B cell (primary cell): ENCODE measurements at regions not wholly inside any gene's neighbourhood (a gene's known extent, or its start where the extent isn't known, plus 50 kb on each side); places are given as distances from the start of the nearest gene placed in this dataset.

ENCODE experiments used
- ATAC-seq: fragments of 200-7000 bp; cut with Tn5 transposase; one replicate; pipeline ENCODE4 v1.10.0; 2021; ENCODE audit warnings: low read depth, mild to moderate bottlenecking, moderate number of reproducible peaks, moderate library complexity
- CTCF ChIA-PET: fragments of 350-600 bp; sonication (Branson Sonifier 250); formaldehyde crosslinking; loops from one replicate; lab custom pipeline; 2021; ENCODE audit warnings: antibody characterized with exemption, inconsistent platforms; lab: Charles Lee
- POLR2A ChIA-PET: fragments of 350-600 bp; sonication (Branson Sonifier 250); formaldehyde crosslinking; loops from one replicate; lab custom pipeline; 2021; ENCODE audit warnings: antibody characterized with exemption; lab: Charles Lee
- DNase-seq: peaks from one replicate; pipeline ENCODE4 v3.0.0; 2013
- H2AFZ ChIP-seq: 2 replicates; pipeline ENCODE4 v1.6.1; 2012; ENCODE audit warnings: mild to moderate bottlenecking, low read depth, low read length; ENCODE audit not compliant: insufficient read depth, poor library complexity, severe bottlenecking
- H3K27ac ChIP-seq, 2 donors: 1 replicate in 1 of 2; 2 replicates in 1 of 2; pipeline ENCODE4 v1.5.1; 2012 to 2013; ENCODE audit warnings: low read length in 2 of 2, mild to moderate bottlenecking in 2 of 2, moderate library complexity in 1 of 2
- H3K27me3 ChIP-seq, 4 experiments: fragments of 200-600 bp in 1 of 4; sonication (generic) in 1 of 4; replicated peaks in 1 of 4; 1 replicate in 2 of 4; 2 replicates in 2 of 4; pipeline versions ENCODE4 v1.6.1 to v1.7.0; 2013 to 2016; ENCODE audit warnings: low read length in 3 of 4, mild to moderate bottlenecking in 2 of 4, mixed read lengths in 1 of 4, moderate library complexity in 1 of 4; ENCODE audit not compliant: insufficient read depth in 4 of 4, control insufficient read depth in 3 of 4; ENCODE audit errors: control extremely low read depth in 1 of 4
- H3K36me3 ChIP-seq, 2 experiments: replicated peaks in 1 of 2; 1 replicate in 1 of 2; 2 replicates in 1 of 2; pipeline versions ENCODE4 v1.6.1 to v1.7.1; 2013; ENCODE audit warnings: low read length in 1 of 2; ENCODE audit not compliant: insufficient read depth in 2 of 2, control insufficient read depth in 1 of 2; ENCODE audit errors: control extremely low read depth in 1 of 2, extremely low read depth in 1 of 2
- H3K4me1 ChIP-seq, 2 donors: fragments of 200-600 bp in 1 of 2; sonication (generic) in 1 of 2; 1 replicate in 1 of 2; 2 replicates in 1 of 2; pipeline versions ENCODE4 v1.5.1 to v1.6.1; 2013 to 2017; ENCODE audit warnings: low read length in 2 of 2; ENCODE audit not compliant: control insufficient read depth in 2 of 2, insufficient read depth in 2 of 2
- H3K4me2 ChIP-seq: replicated peaks from 2 replicates; pipeline ENCODE3; 2012; ENCODE audit warnings: mild to moderate bottlenecking, low read depth, low read length; ENCODE audit not compliant: poor library complexity, severe bottlenecking
- H3K4me3 ChIP-seq, 5 experiments: fragments of 200-600 bp in 1 of 5; sonication (generic) in 1 of 5; 1 replicate in 3 of 5; 2 replicates in 2 of 5; pipeline versions ENCODE4 v1.5.1 to v1.7.0; 2011 to 2016; ENCODE audit warnings: low read length in 4 of 5, mild to moderate bottlenecking in 4 of 5, low read depth in 2 of 5, control low read depth in 1 of 5, moderate library complexity in 1 of 5; ENCODE audit not compliant: insufficient read depth in 1 of 5; ENCODE audit errors: control extremely low read depth in 1 of 5, extremely low read depth in 1 of 5
- H3K79me2 ChIP-seq: fragments of 200-600 bp; sonication (generic); one replicate; pipeline ENCODE4 v1.6.0; 2016; ENCODE audit warnings: low read length; ENCODE audit not compliant: control insufficient read depth, insufficient read depth
- H3K9ac ChIP-seq: fragments of 200-600 bp; sonication (generic); 2 replicates; pipeline ENCODE4 v1.6.1; 2017; ENCODE audit warnings: mild to moderate bottlenecking, low read length, moderate library complexity
- H3K9me3 ChIP-seq, 3 donors: one replicate each; pipeline versions ENCODE4 v1.6.1 to v1.7.1; 2013; ENCODE audit warnings: low read length in 2 of 3; ENCODE audit not compliant: control insufficient read depth in 2 of 3, insufficient read depth in 1 of 3; ENCODE audit errors: control extremely low read depth in 1 of 3
- H4K20me1 ChIP-seq: 2 replicates; pipeline ENCODE4 v1.6.0; 2012; ENCODE audit warnings: mild to moderate bottlenecking, low read length; ENCODE audit not compliant: insufficient read depth, control insufficient read depth, poor library complexity, severe bottlenecking
- H3K27ac Mint-ChIP-seq: one replicate; pipeline ENCODE4 v1.8.0; 2021; ENCODE audit warnings: mixed read lengths
- H3K27me3 Mint-ChIP-seq: one replicate; pipeline ENCODE4 v1.8.0; 2021; ENCODE audit warnings: mixed read lengths
- H3K4me1 Mint-ChIP-seq: one replicate; pipeline ENCODE4 v1.8.0; 2021; ENCODE audit warnings: mixed read lengths
- H3K4me3 Mint-ChIP-seq: one replicate; pipeline ENCODE4 v1.8.0; 2021; ENCODE audit warnings: mixed read lengths
- H3K9me3 Mint-ChIP-seq: one replicate; pipeline ENCODE4 v1.8.0; 2022; ENCODE audit warnings: mixed read lengths; ENCODE audit not compliant: insufficient read depth
- EZH2 ChIP-seq: IDR thresholded peaks from 2 replicates; pipeline ENCODE4 v1.6.1; 2012; ENCODE audit warnings: borderline replicate concordance, low read depth, mild to moderate bottlenecking, moderate library complexity, low read length; ENCODE audit not compliant: insufficient read depth, poor library complexity, severe bottlenecking
- WGBS: methylation state at CpG from one replicate; pipeline ENCODE4 v1.1.5; 2013; ENCODE audit warnings: missing lambda C conversion rate; ENCODE audit not compliant: insufficient coverage; 5-methylcytosine and 5-hydroxymethylcytosine counted together
- intact Hi-C: fragments of 100-400 bp; cut with micrococcal nuclease; formaldehyde crosslinking; loops from one replicate; pipeline ENCODE4 v1.10.0; 2022
- TF ChIP-seq, protein P1 (sequence below): fragments of 200-600 bp; IDR thresholded peaks from one replicate; pipeline ENCODE4 v1.8.0; 2022; ENCODE audit warnings: antibody characterized with exemption, mild to moderate bottlenecking

DNA sequence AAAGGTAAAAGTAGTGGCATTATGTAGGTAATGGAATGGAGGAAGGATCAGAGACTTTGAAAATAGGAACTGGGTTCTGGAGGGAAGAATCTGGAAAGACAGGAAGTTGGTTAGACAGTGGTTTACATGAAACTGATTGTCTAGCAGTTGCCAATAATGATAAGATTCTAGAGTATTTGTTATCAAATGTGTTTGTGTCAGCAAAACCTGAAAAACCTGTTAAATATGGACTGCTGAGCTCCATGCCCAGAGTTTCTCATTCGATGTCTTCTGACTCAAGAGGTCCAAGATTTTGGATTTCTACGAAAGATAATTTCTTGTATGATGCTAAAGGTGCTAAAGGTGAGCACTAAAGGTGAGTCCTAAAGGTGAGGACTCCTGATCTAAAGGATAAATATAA is 515.0 kb upstream of the TUSC1 start:
- intact Hi-C loops: no loop called here
- ChIA-PET CTCF (no interaction called here), POLR2A (no interaction called here)
- no peak for DNase-seq
- no peaks in the 10 kb centered on the region for H3K4me1 Mint-ChIP-seq
- H3K79me2 ChIP-seq: no peaks in the 10 kb centered on the region
- H2AFZ ChIP-seq: no peak overlapping the region
- no peaks in the 10 kb centered on the region for H3K27me3 Mint-ChIP-seq
- no peaks in the 10 kb centered on the region for H4K20me1 ChIP-seq
- H3K9me3 ChIP-seq: peaks cover 0 to 11% (median 6%) of the 10 kb centered on the region in 3 donors
- no peaks in the 10 kb centered on the region for H3K36me3 ChIP-seq
- H3K9me3 Mint-ChIP-seq: peaks cover 8% of the 10 kb centered on the region
- no peak overlapping the region for H3K4me3 ChIP-seq
- no peak for ATAC-seq
- TF ChIP-seq, protein P1, sequence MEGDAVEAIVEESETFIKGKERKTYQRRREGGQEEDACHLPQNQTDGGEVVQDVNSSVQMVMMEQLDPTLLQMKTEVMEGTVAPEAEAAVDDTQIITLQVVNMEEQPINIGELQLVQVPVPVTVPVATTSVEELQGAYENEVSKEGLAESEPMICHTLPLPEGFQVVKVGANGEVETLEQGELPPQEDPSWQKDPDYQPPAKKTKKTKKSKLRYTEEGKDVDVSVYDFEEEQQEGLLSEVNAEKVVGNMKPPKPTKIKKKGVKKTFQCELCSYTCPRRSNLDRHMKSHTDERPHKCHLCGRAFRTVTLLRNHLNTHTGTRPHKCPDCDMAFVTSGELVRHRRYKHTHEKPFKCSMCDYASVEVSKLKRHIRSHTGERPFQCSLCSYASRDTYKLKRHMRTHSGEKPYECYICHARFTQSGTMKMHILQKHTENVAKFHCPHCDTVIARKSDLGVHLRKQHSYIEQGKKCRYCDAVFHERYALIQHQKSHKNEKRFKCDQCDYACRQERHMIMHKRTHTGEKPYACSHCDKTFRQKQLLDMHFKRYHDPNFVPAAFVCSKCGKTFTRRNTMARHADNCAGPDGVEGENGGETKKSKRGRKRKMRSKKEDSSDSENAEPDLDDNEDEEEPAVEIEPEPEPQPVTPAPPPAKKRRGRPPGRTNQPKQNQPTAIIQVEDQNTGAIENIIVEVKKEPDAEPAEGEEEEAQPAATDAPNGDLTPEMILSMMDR: no peak
- no peak for TF ChIP-seq EZH2
- no peak overlapping the region for H3K9ac ChIP-seq
- no peak overlapping the region for H3K4me2 ChIP-seq
- no peaks in the 10 kb centered on the region for H3K27me3 ChIP-seq
- H3K27ac ChIP-seq: no peak overlapping the region
- no peak overlapping the region for H3K27ac Mint-ChIP-seq
- WGBS: no CpG with 5 or more reads among the region's 2 CpGs
- H3K4me3 Mint-ChIP-seq: no peak overlapping the region
- H3K4me1 ChIP-seq: no peaks in the 10 kb centered on the region

DNA sequence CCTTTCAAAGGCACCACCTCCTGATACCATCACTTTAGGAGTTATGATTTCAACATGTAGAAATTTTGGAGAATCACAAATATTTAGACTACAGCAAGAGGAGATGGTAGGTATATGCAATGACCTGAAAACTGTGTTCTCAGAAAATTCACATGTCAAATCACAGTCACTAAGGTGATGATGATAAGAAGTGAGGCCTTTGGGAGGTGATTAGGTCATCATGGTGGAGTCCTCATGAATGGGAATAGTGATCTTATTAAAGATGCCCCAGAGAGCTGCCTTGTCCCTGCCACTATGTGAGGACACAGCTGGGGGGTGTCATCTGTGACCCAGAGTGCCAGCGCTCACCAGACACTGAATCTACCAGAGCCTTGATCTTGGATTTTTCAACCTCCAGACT is 513.5 kb upstream of the TUSC1 start:
- no peaks in the 10 kb centered on the region for H3K36me3 ChIP-seq
- no peaks in the 10 kb centered on the region for H4K20me1 ChIP-seq
- no peak overlapping the region for H3K9ac ChIP-seq
- H3K79me2 ChIP-seq: no peaks in the 10 kb centered on the region
- no peak for DNase-seq
- ChIA-PET CTCF (no interaction called here), POLR2A (no interaction called here)
- no peaks in the 10 kb centered on the region for H3K27me3 Mint-ChIP-seq
- no peaks in the 10 kb centered on the region for H3K4me1 ChIP-seq
- intact Hi-C loops: no loop called here
- ATAC-seq: no peak
- H3K4me2 ChIP-seq: no peak overlapping the region
- H3K9me3 Mint-ChIP-seq: peaks cover 8% of the 10 kb centered on the region
- H3K27me3 ChIP-seq: no peaks in the 10 kb centered on the region
- WGBS: no CpG with 5 or more reads among the region's 1 CpG
- H3K9me3 ChIP-seq: peaks cover 0 to 16% (median 6%) of the 10 kb centered on the region in 3 donors
- TF ChIP-seq EZH2: no peak
- TF ChIP-seq, protein P1: no peak
- H3K4me3 Mint-ChIP-seq: no peak overlapping the region
- H3K4me3 ChIP-seq: no peak overlapping the region
- no peak overlapping the region for H2AFZ ChIP-seq
- no peak overlapping the region for H3K27ac Mint-ChIP-seq
- H3K27ac ChIP-seq: no peak overlapping the region
- no peaks in the 10 kb centered on the region for H3K4me1 Mint-ChIP-seq
